ENCODE measurements at regions not wholly inside any gene's neighbourhood (a gene's known extent, or its start where the extent isn't known, plus 50 kb on each side); places are given as distances from the start of the nearest gene placed in this dataset.

GRCh38 chr6:143614235-143614634, 63.5 kb upstream of the PHACTR2 start:
- H4K20me1 ChIP-seq (ENCODE audit: low read length), result no peaks in the 10 kb centered on the region
- CTCF ChIA-PET, result no interaction called here
- BruUV-seq (replicated peaks), result no TSS peak
- H3K4me3 ChIP-seq (ENCODE audit: low read length), result no peak overlapping the region
- H3K9me2 ChIP-seq (replicated peaks; ENCODE audit: low read length), result no peaks in the 10 kb centered on the region
- no peaks in the 10 kb centered on the region for H3K27me3 ChIP-seq (ENCODE audit: low read length)
- no peaks in the 10 kb centered on the region for H3K4me1 ChIP-seq (ENCODE audit: insufficient read depth, low read length)
- TF ChIP-seq EZH2phosphoT487 (IDR thresholded peaks at IDR 0.05; ENCODE audit: borderline replicate concordance, low read length) (no peak), EZH2 (IDR thresholded peaks at IDR 0.05; ENCODE audit: low read length, unreplicated experiment) (no peak), CTCF (conservative IDR thresholded peaks at IDR 0.05; ENCODE audit: low read depth, low read length) (no peak)
- H2AFZ ChIP-seq (ENCODE audit: low read length), result no peak overlapping the region
- no peak overlapping the region for H3K9ac ChIP-seq (ENCODE audit: low read length)
- H3K36me3 ChIP-seq (ENCODE audit: low read depth, low read length), result no peaks in the 10 kb centered on the region
- no peaks in the 10 kb centered on the region for H3F3A ChIP-seq (ENCODE audit: low read length, unreplicated experiment)
- H3K79me2 ChIP-seq (ENCODE audit: low read length), result no peaks in the 10 kb centered on the region
- no peaks in the 10 kb centered on the region for H3K9me3 ChIP-seq (ENCODE audit: low read length)
- intact Hi-C loops (cut with micrococcal nuclease), result no loop called here
- DNase-seq, result no peak
- POLR2A ChIA-PET (ENCODE audit: unreplicated experiment), result no interaction called here
- H3K4me2 ChIP-seq (ENCODE audit: low read length), result no peak overlapping the region
- no peak overlapping the region for H3K27ac ChIP-seq (ENCODE audit: low read length)
- ATAC-seq, result no peak

- BruUV-seq (replicated peaks), result no TSS peak
- intact Hi-C loops (cut with micrococcal nuclease), result no loop called here
Observed at GRCh38 chr6:143613749-143614148, 64.0 kb upstream of the PHACTR2 start.

GRCh38 chr6:143612186-143612585, 65.6 kb upstream of the PHACTR2 start:
- Histone ChIP-seq H3K9ac (ENCODE audit: low read length) (no peak overlapping the region), H3K27ac (ENCODE audit: low read length) (no peak overlapping the region), H3K4me2 (ENCODE audit: low read length) (no peak overlapping the region), H3K36me3 (ENCODE audit: low read depth, low read length) (no peaks in the 10 kb centered on the region), H3K27me3 (ENCODE audit: low read length) (no peaks in the 10 kb centered on the region), H3K9me3 (ENCODE audit: low read length) (no peaks in the 10 kb centered on the region), H3K9me2 (replicated peaks; ENCODE audit: low read length) (no peaks in the 10 kb centered on the region), H3F3A (ENCODE audit: low read length, unreplicated experiment) (no peaks in the 10 kb centered on the region), H3K4me3 (ENCODE audit: low read length) (no peak overlapping the region), H3K4me1 (ENCODE audit: insufficient read depth, low read length) (no peaks in the 10 kb centered on the region), H3K79me2 (ENCODE audit: low read length) (no peaks in the 10 kb centered on the region), H2AFZ (ENCODE audit: low read length) (no peak overlapping the region), H4K20me1 (ENCODE audit: low read length) (no peaks in the 10 kb centered on the region)
- no peak for TF ChIP-seq EZH2phosphoT487 (IDR thresholded peaks at IDR 0.05; ENCODE audit: borderline replicate concordance, low read length)
- no peak for TF ChIP-seq EZH2 (IDR thresholded peaks at IDR 0.05; ENCODE audit: low read length, unreplicated experiment)
- no peak for TF ChIP-seq CTCF (conservative IDR thresholded peaks at IDR 0.05; ENCODE audit: low read depth, low read length)
- ATAC-seq (no peak), DNase-seq (no peak)
- ChIA-PET CTCF (interaction anchor here (0.7 kb wide), 1 partner anchor 357 kb away, joined by 4 read pairs; no protein-coding TSS in a partner anchor), POLR2A (ENCODE audit: unreplicated experiment) (no interaction called here)
- BruUV-seq (replicated peaks), result no TSS peak
- intact Hi-C loops (cut with micrococcal nuclease), result no loop called here

More at GRCh38 chr6:143613749-143614148, 64.0 kb upstream of the PHACTR2 start:
- Histone ChIP-seq H3K27ac (ENCODE audit: low read length) (no peak overlapping the region), H2AFZ (ENCODE audit: low read length) (no peak overlapping the region), H3K79me2 (ENCODE audit: low read length) (no peaks in the 10 kb centered on the region), H3K9ac (ENCODE audit: low read length) (no peak overlapping the region), H3K4me1 (ENCODE audit: insufficient read depth, low read length) (no peaks in the 10 kb centered on the region), H3K9me3 (ENCODE audit: low read length) (no peaks in the 10 kb centered on the region), H4K20me1 (ENCODE audit: low read length) (no peaks in the 10 kb centered on the region), H3K9me2 (replicated peaks; ENCODE audit: low read length) (no peaks in the 10 kb centered on the region), H3K4me3 (ENCODE audit: low read length) (no peak overlapping the region), H3K27me3 (ENCODE audit: low read length) (no peaks in the 10 kb centered on the region), H3K36me3 (ENCODE audit: low read depth, low read length) (no peaks in the 10 kb centered on the region), H3K4me2 (ENCODE audit: low read length) (no peak overlapping the region), H3F3A (ENCODE audit: low read length, unreplicated experiment) (no peaks in the 10 kb centered on the region)
- TF ChIP-seq CTCF (conservative IDR thresholded peaks at IDR 0.05; ENCODE audit: low read depth, low read length) (no peak), EZH2phosphoT487 (IDR thresholded peaks at IDR 0.05; ENCODE audit: borderline replicate concordance, low read length) (no peak), EZH2 (IDR thresholded peaks at IDR 0.05; ENCODE audit: low read length, unreplicated experiment) (no peak)
- CTCF ChIA-PET, result no interaction called here
- no peak for DNase-seq
- POLR2A ChIA-PET (ENCODE audit: unreplicated experiment), result no interaction called here
- no peak for ATAC-seq
